B cell (primary cell): ENCODE measurements at regions not wholly inside any gene's neighbourhood (a gene's known extent, or its start where the extent isn't known, plus 50 kb on each side); places are given as distances from the start of the nearest gene placed in this dataset.

Source experiments
- ATAC-seq: fragments of 200-7000 bp; cut with Tn5 transposase; one replicate; pipeline ENCODE4 v1.10.0; 2021; ENCODE audit warnings: low read depth, mild to moderate bottlenecking, moderate number of reproducible peaks, moderate library complexity
- CTCF ChIA-PET: fragments of 350-600 bp; sonication (Branson Sonifier 250); formaldehyde crosslinking; loops from one replicate; lab custom pipeline; 2021; ENCODE audit warnings: antibody characterized with exemption, inconsistent platforms; lab: Charles Lee
- POLR2A ChIA-PET: fragments of 350-600 bp; sonication (Branson Sonifier 250); formaldehyde crosslinking; loops from one replicate; lab custom pipeline; 2021; ENCODE audit warnings: antibody characterized with exemption; lab: Charles Lee
- DNase-seq: peaks from one replicate; pipeline ENCODE4 v3.0.0; 2013
- H2AFZ ChIP-seq: 2 replicates; pipeline ENCODE4 v1.6.1; 2012; ENCODE audit warnings: mild to moderate bottlenecking, low read depth, low read length; ENCODE audit not compliant: insufficient read depth, poor library complexity, severe bottlenecking
- H3K27ac ChIP-seq, 2 donors: 1 replicate in 1 of 2; 2 replicates in 1 of 2; pipeline ENCODE4 v1.5.1; 2012 to 2013; ENCODE audit warnings: low read length in 2 of 2, mild to moderate bottlenecking in 2 of 2, moderate library complexity in 1 of 2
- H3K27me3 ChIP-seq, 4 experiments: fragments of 200-600 bp in 1 of 4; sonication (generic) in 1 of 4; replicated peaks in 1 of 4; 1 replicate in 2 of 4; 2 replicates in 2 of 4; pipeline versions ENCODE4 v1.6.1 to v1.7.0; 2013 to 2016; ENCODE audit warnings: low read length in 3 of 4, mild to moderate bottlenecking in 2 of 4, mixed read lengths in 1 of 4, moderate library complexity in 1 of 4; ENCODE audit not compliant: insufficient read depth in 4 of 4, control insufficient read depth in 3 of 4; ENCODE audit errors: control extremely low read depth in 1 of 4
- H3K36me3 ChIP-seq, 2 experiments: replicated peaks in 1 of 2; 1 replicate in 1 of 2; 2 replicates in 1 of 2; pipeline versions ENCODE4 v1.6.1 to v1.7.1; 2013; ENCODE audit warnings: low read length in 1 of 2; ENCODE audit not compliant: insufficient read depth in 2 of 2, control insufficient read depth in 1 of 2; ENCODE audit errors: control extremely low read depth in 1 of 2, extremely low read depth in 1 of 2
- H3K4me1 ChIP-seq, 2 donors: fragments of 200-600 bp in 1 of 2; sonication (generic) in 1 of 2; 1 replicate in 1 of 2; 2 replicates in 1 of 2; pipeline versions ENCODE4 v1.5.1 to v1.6.1; 2013 to 2017; ENCODE audit warnings: low read length in 2 of 2; ENCODE audit not compliant: control insufficient read depth in 2 of 2, insufficient read depth in 2 of 2
- H3K4me2 ChIP-seq: replicated peaks from 2 replicates; pipeline ENCODE3; 2012; ENCODE audit warnings: mild to moderate bottlenecking, low read depth, low read length; ENCODE audit not compliant: poor library complexity, severe bottlenecking
- H3K4me3 ChIP-seq, 5 experiments: fragments of 200-600 bp in 1 of 5; sonication (generic) in 1 of 5; 1 replicate in 3 of 5; 2 replicates in 2 of 5; pipeline versions ENCODE4 v1.5.1 to v1.7.0; 2011 to 2016; ENCODE audit warnings: low read length in 4 of 5, mild to moderate bottlenecking in 4 of 5, low read depth in 2 of 5, control low read depth in 1 of 5, moderate library complexity in 1 of 5; ENCODE audit not compliant: insufficient read depth in 1 of 5; ENCODE audit errors: control extremely low read depth in 1 of 5, extremely low read depth in 1 of 5
- H3K79me2 ChIP-seq: fragments of 200-600 bp; sonication (generic); one replicate; pipeline ENCODE4 v1.6.0; 2016; ENCODE audit warnings: low read length; ENCODE audit not compliant: control insufficient read depth, insufficient read depth
- H3K9ac ChIP-seq: fragments of 200-600 bp; sonication (generic); 2 replicates; pipeline ENCODE4 v1.6.1; 2017; ENCODE audit warnings: mild to moderate bottlenecking, low read length, moderate library complexity
- H3K9me3 ChIP-seq, 3 donors: one replicate each; pipeline versions ENCODE4 v1.6.1 to v1.7.1; 2013; ENCODE audit warnings: low read length in 2 of 3; ENCODE audit not compliant: control insufficient read depth in 2 of 3, insufficient read depth in 1 of 3; ENCODE audit errors: control extremely low read depth in 1 of 3
- H4K20me1 ChIP-seq: 2 replicates; pipeline ENCODE4 v1.6.0; 2012; ENCODE audit warnings: mild to moderate bottlenecking, low read length; ENCODE audit not compliant: insufficient read depth, control insufficient read depth, poor library complexity, severe bottlenecking
- H3K27ac Mint-ChIP-seq: one replicate; pipeline ENCODE4 v1.8.0; 2021; ENCODE audit warnings: mixed read lengths
- H3K27me3 Mint-ChIP-seq: one replicate; pipeline ENCODE4 v1.8.0; 2021; ENCODE audit warnings: mixed read lengths
- H3K4me1 Mint-ChIP-seq: one replicate; pipeline ENCODE4 v1.8.0; 2021; ENCODE audit warnings: mixed read lengths
- H3K4me3 Mint-ChIP-seq: one replicate; pipeline ENCODE4 v1.8.0; 2021; ENCODE audit warnings: mixed read lengths
- H3K9me3 Mint-ChIP-seq: one replicate; pipeline ENCODE4 v1.8.0; 2022; ENCODE audit warnings: mixed read lengths; ENCODE audit not compliant: insufficient read depth
- EZH2 ChIP-seq: IDR thresholded peaks from 2 replicates; pipeline ENCODE4 v1.6.1; 2012; ENCODE audit warnings: borderline replicate concordance, low read depth, mild to moderate bottlenecking, moderate library complexity, low read length; ENCODE audit not compliant: insufficient read depth, poor library complexity, severe bottlenecking
- WGBS: methylation state at CpG from one replicate; pipeline ENCODE4 v1.1.5; 2013; ENCODE audit warnings: missing lambda C conversion rate; ENCODE audit not compliant: insufficient coverage; 5-methylcytosine and 5-hydroxymethylcytosine counted together
- intact Hi-C: fragments of 100-400 bp; cut with micrococcal nuclease; formaldehyde crosslinking; loops from one replicate; pipeline ENCODE4 v1.10.0; 2022
- TF ChIP-seq, protein P1 (sequence below): fragments of 200-600 bp; IDR thresholded peaks from one replicate; pipeline ENCODE4 v1.8.0; 2022; ENCODE audit warnings: antibody characterized with exemption, mild to moderate bottlenecking

DNA sequence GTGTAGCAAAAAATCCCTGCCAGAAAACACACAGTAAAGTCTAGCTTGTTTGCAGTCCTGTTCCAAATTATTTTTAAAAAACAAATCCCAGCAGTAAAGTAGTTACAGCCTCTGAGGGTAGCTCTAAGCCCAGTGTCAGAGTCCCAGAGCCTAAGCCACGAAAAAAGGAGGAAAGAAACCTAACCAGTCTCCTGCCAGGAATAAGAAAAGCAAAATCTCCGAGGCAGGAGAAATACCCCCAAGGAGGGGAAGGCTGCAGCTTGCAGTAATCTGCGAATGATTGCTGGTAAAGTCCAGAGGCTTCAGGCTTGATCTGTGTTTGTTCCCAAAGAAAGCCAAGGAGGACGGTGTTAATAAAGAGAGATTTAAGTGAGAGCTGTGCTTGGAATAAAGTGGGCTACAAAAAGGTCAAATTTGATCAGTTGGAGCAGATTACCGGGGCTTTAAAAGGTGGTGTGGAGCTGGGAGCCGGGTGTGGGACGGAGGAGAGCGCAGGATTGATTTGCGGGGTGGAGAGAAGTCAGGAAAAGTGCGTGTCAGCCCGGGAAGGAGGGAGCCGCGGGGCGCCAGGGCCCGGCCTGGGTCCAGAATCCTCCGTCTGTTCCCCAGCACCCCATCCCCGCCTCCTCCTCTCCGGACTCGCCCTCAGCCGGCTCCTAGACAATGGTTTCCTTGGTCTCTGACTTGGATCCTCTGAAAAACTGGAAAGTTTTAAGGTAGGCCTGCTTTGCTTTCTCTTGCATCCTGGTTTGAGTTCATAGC lies 219.4 kb upstream of the CELF2 start:
- ATAC-seq (no peak), DNase-seq (no peak)
- POLR2A ChIA-PET: no interaction called here
- no peak overlapping the region for H3K9ac ChIP-seq
- H3K9me3 ChIP-seq: no peaks in the 10 kb centered on the region
- H3K36me3 ChIP-seq: no peaks in the 10 kb centered on the region
- Mint-ChIP-seq H3K9me3 (no peaks in the 10 kb centered on the region), H3K4me3 (no peak overlapping the region), H3K27ac (no peak overlapping the region), H3K27me3 (peaks cover 25% of the 10 kb centered on the region), H3K4me1 (no peaks in the 10 kb centered on the region)
- H3K27ac ChIP-seq: no peak overlapping the region
- no peak overlapping the region for H3K4me2 ChIP-seq
- H4K20me1 ChIP-seq: no peaks in the 10 kb centered on the region
- CTCF ChIA-PET: interaction anchor here (1.5 kb wide), 1 partner anchor 472 kb away, joined by 3 read pairs; no protein-coding TSS in a partner anchor
- peaks cover 0 to 3% (median 0%) of the 10 kb centered on the region in 4 experiments for H3K27me3 ChIP-seq
- TF ChIP-seq, protein P1, sequence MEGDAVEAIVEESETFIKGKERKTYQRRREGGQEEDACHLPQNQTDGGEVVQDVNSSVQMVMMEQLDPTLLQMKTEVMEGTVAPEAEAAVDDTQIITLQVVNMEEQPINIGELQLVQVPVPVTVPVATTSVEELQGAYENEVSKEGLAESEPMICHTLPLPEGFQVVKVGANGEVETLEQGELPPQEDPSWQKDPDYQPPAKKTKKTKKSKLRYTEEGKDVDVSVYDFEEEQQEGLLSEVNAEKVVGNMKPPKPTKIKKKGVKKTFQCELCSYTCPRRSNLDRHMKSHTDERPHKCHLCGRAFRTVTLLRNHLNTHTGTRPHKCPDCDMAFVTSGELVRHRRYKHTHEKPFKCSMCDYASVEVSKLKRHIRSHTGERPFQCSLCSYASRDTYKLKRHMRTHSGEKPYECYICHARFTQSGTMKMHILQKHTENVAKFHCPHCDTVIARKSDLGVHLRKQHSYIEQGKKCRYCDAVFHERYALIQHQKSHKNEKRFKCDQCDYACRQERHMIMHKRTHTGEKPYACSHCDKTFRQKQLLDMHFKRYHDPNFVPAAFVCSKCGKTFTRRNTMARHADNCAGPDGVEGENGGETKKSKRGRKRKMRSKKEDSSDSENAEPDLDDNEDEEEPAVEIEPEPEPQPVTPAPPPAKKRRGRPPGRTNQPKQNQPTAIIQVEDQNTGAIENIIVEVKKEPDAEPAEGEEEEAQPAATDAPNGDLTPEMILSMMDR: no peak
- TF ChIP-seq EZH2: no peak
- no peak overlapping the region for H3K4me3 ChIP-seq
- 84% methylated on average over 19 of the region's 20 CpGs for WGBS
- no peak overlapping the region for H2AFZ ChIP-seq
- intact Hi-C loops: no loop called here
- no peaks in the 10 kb centered on the region for H3K79me2 ChIP-seq
- no peaks in the 10 kb centered on the region for H3K4me1 ChIP-seq

GRCh38 chr10:10798864-10799192 lies 218.8 kb upstream of the CELF2 start:
- no peak overlapping the region for H2AFZ ChIP-seq
- H3K9ac ChIP-seq: no peak overlapping the region
- 72% methylated on average over 6 of the region's 7 CpGs for WGBS
- Mint-ChIP-seq H3K27me3 (peaks cover 25% of the 10 kb centered on the region), H3K9me3 (no peaks in the 10 kb centered on the region), H3K27ac (no peak overlapping the region), H3K4me1 (no peaks in the 10 kb centered on the region), H3K4me3 (no peak overlapping the region)
- no peaks in the 10 kb centered on the region for H3K79me2 ChIP-seq
- H3K27me3 ChIP-seq: peaks cover 0 to 3% (median 0%) of the 10 kb centered on the region in 4 experiments
- no peaks in the 10 kb centered on the region for H3K9me3 ChIP-seq
- no peak overlapping the region for H3K27ac ChIP-seq
- H3K4me2 ChIP-seq: no peak overlapping the region
- TF ChIP-seq, protein P1: no peak
- TF ChIP-seq EZH2: no peak
- no peak for ATAC-seq
- no peak overlapping the region for H3K4me3 ChIP-seq
- no peaks in the 10 kb centered on the region for H3K36me3 ChIP-seq
- H3K4me1 ChIP-seq: no peaks in the 10 kb centered on the region
- H4K20me1 ChIP-seq: no peaks in the 10 kb centered on the region
- DNase-seq: no peak
- ChIA-PET POLR2A (no interaction called here), CTCF (interaction anchor here (1.5 kb wide), 1 partner anchor 471 kb away, joined by 3 read pairs; no protein-coding TSS in a partner anchor)
- intact Hi-C loops: no loop called here
